ENCODE measurements at regions not wholly inside any gene's neighbourhood (a gene's known extent, or its start where the extent isn't known, plus 50 kb on each side); places are given as distances from the start of the nearest gene placed in this dataset.

DNA sequence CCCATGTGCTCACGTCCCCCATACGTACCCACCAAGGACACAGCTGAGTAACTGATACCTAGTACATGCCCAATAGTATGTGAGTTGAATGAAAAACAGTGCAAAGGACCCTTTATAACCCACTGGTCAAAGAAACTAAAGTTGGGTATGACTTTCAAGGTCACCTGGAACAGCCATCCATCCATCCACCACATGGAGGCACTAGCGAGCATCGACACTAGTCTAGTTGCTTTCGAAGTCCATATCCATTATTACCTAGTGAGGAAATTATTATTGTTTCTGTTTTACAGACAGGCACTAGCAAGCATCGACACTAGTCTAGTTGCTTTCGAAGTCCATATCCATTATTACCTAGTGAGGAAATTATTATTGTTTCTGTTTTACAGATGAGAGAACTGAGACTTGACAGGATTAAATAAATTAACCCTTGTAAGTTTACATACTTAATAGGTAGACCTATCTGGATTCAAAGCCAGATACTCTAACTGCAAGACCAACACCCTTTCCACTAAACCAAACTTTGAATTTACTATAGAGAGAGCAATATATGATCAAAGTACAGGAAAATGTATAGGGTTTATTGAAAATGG is 233.7 kb downstream of the METTL4 start:
- POLR2A ChIA-PET (ENCODE audit: partially characterized antibody), result no interaction called here
- CTCF ChIA-PET (ENCODE audit: partially characterized antibody), result interaction anchor here (0.6 to 3.9 kb wide), 5 partner anchors 176 to 216 kb away, joined by 3 to 33 read pairs (median 5); no protein-coding TSS in a partner anchor

GRCh38 chr18:2338601-2339000 is 232.7 kb downstream of the METTL4 start:
- no peak overlapping the region for H3K27ac ChIP-seq (ENCODE audit: low read depth, low read length)
- intact Hi-C loops (cut with micrococcal nuclease), result loop anchor here (5.0 kb wide), 1 partner anchor 909 kb away; the partner anchor contains the start of gene MYL12A
- Mint-ChIP-seq H3K36me3 (no peaks in the 10 kb centered on the region), H3K4me1 (no peaks in the 10 kb centered on the region), H3K4me3 (no peak overlapping the region), H3K27me3 (peaks cover 11 to 25% of the 10 kb centered on the region in 2 donors), H3K27ac (no peak overlapping the region), H3K9me3 (no peaks in the 10 kb centered on the region)
- H3K4me3 ChIP-seq (ENCODE audit: low read length in 2 of 2), result no peak overlapping the region
- ChIA-PET CTCF (ENCODE audit: partially characterized antibody) (interaction anchor here (3.9 kb wide), 1 partner anchor 204 kb away, joined by 33 read pairs; no protein-coding TSS in a partner anchor), POLR2A (ENCODE audit: partially characterized antibody) (no interaction called here)
- H3K36me3 ChIP-seq (ENCODE audit: insufficient read depth, low read length), result no peaks in the 10 kb centered on the region
- DNase-seq, result no peak
- no peaks in the 10 kb centered on the region for H3K9me3 ChIP-seq (ENCODE audit: control insufficient read depth in 1 of 2, low read length in 2 of 2)
- H3K27me3 ChIP-seq (ENCODE audit: insufficient read depth, low read length), result no peaks in the 10 kb centered on the region
- H3K4me1 ChIP-seq (ENCODE audit: insufficient read depth, low read length), result no peaks in the 10 kb centered on the region

More for the DNA sequence above, 233.7 kb downstream of the METTL4 start:
- intact Hi-C loops (cut with micrococcal nuclease), result loop anchor here (1.0 to 5.0 kb wide), 3 partner anchors 205 to 910 kb away; partner anchors contain the start of gene MYL12A
- Mint-ChIP-seq H3K4me3 (no peak overlapping the region), H3K4me1 (no peaks in the 10 kb centered on the region), H3K9me3 (no peaks in the 10 kb centered on the region), H3K27ac (no peak overlapping the region), H3K27me3 (peaks cover 11 to 26% of the 10 kb centered on the region in 2 donors), H3K36me3 (no peaks in the 10 kb centered on the region)
- no peaks in the 10 kb centered on the region for H3K9me3 ChIP-seq (ENCODE audit: control insufficient read depth in 1 of 2, low read length in 2 of 2)
- no peaks in the 10 kb centered on the region for H3K27me3 ChIP-seq (ENCODE audit: insufficient read depth, low read length)
- DNase-seq, result peak; percentile 18 to 46 (median 36)
- no peaks in the 10 kb centered on the region for H3K36me3 ChIP-seq (ENCODE audit: insufficient read depth, low read length)
- no peak overlapping the region for H3K4me3 ChIP-seq (ENCODE audit: low read length in 2 of 2)
- H3K27ac ChIP-seq (ENCODE audit: low read depth, low read length), result no peak overlapping the region
- no peaks in the 10 kb centered on the region for H3K4me1 ChIP-seq (ENCODE audit: insufficient read depth, low read length)

GRCh38 chr18:2340335-2340734 is 231.0 kb downstream of the METTL4 start:
- H3K9me3 ChIP-seq (ENCODE audit: control insufficient read depth in 1 of 2, low read length in 2 of 2), result no peaks in the 10 kb centered on the region
- Mint-ChIP-seq H3K9me3 (peaks cover 0 to 3% (median 0%) of the 10 kb centered on the region in 8 donors), H3K36me3 (no peaks in the 10 kb centered on the region), H3K4me3 (no peak overlapping the region), H3K27me3 (peaks cover 11 to 25% of the 10 kb centered on the region in 2 donors), H3K27ac (no peak overlapping the region), H3K4me1 (no peaks in the 10 kb centered on the region)
- H3K4me1 ChIP-seq (ENCODE audit: insufficient read depth, low read length), result no peaks in the 10 kb centered on the region
- ChIA-PET CTCF (ENCODE audit: partially characterized antibody) (interaction anchor here (2.1 to 3.9 kb wide), 2 partner anchors 9 to 202 kb away, joined by 7 to 33 read pairs; no protein-coding TSS in a partner anchor), POLR2A (ENCODE audit: partially characterized antibody) (no interaction called here)
- no peak overlapping the region for H3K4me3 ChIP-seq (ENCODE audit: low read length in 2 of 2)
- intact Hi-C loops (cut with micrococcal nuclease), result no loop called here
- no peak for DNase-seq
- H3K27ac ChIP-seq (ENCODE audit: low read depth, low read length), result no peak overlapping the region
- H3K27me3 ChIP-seq (ENCODE audit: insufficient read depth, low read length), result no peaks in the 10 kb centered on the region
- no peaks in the 10 kb centered on the region for H3K36me3 ChIP-seq (ENCODE audit: insufficient read depth, low read length)

- H3K27me3 ChIP-seq (ENCODE audit: insufficient read depth, low read length), result no peaks in the 10 kb centered on the region
- H3K27ac ChIP-seq (ENCODE audit: low read depth, low read length), result no peak overlapping the region
- ChIA-PET POLR2A (ENCODE audit: partially characterized antibody) (no interaction called here), CTCF (ENCODE audit: partially characterized antibody) (interaction anchor here (1.0 kb wide), 1 partner anchor 194 kb away, joined by 4 read pairs; no protein-coding TSS in a partner anchor)
- Mint-ChIP-seq H3K4me3 (no peak overlapping the region), H3K9me3 (peaks cover 0 to 3% (median 0%) of the 10 kb centered on the region in 8 donors), H3K36me3 (no peaks in the 10 kb centered on the region), H3K27ac (no peak overlapping the region), H3K27me3 (peaks cover 2 to 6% of the 10 kb centered on the region in 2 donors), H3K4me1 (no peaks in the 10 kb centered on the region)
- no peak for DNase-seq
- intact Hi-C loops (cut with micrococcal nuclease), result no loop called here
- no peak overlapping the region for H3K4me3 ChIP-seq (ENCODE audit: low read length in 2 of 2)
- no peaks in the 10 kb centered on the region for H3K9me3 ChIP-seq (ENCODE audit: control insufficient read depth in 1 of 2, low read length in 2 of 2)
- H3K36me3 ChIP-seq (ENCODE audit: insufficient read depth, low read length), result no peaks in the 10 kb centered on the region
- no peaks in the 10 kb centered on the region for H3K4me1 ChIP-seq (ENCODE audit: insufficient read depth, low read length)
Measured at GRCh38 chr18:2348003-2348402, 223.3 kb downstream of the METTL4 start.

GRCh38 chr18:2351126-2351850 is 220.0 kb downstream of the METTL4 start:
- Mint-ChIP-seq H3K27me3 (peaks cover 4 to 6% of the 10 kb centered on the region in 2 donors), H3K4me1 (no peaks in the 10 kb centered on the region), H3K36me3 (no peaks in the 10 kb centered on the region), H3K27ac (no peak overlapping the region), H3K9me3 (peaks cover 0 to 2% (median 0%) of the 10 kb centered on the region in 8 donors), H3K4me3 (no peak overlapping the region)
- POLR2A ChIA-PET (ENCODE audit: partially characterized antibody), result no interaction called here
- no peak overlapping the region for H3K4me3 ChIP-seq (ENCODE audit: low read length in 2 of 2)
- intact Hi-C loops (cut with micrococcal nuclease), result no loop called here
- H3K36me3 ChIP-seq (ENCODE audit: insufficient read depth, low read length), result no peaks in the 10 kb centered on the region
- no peaks in the 10 kb centered on the region for H3K4me1 ChIP-seq (ENCODE audit: insufficient read depth, low read length)
- no peaks in the 10 kb centered on the region for H3K27me3 ChIP-seq (ENCODE audit: insufficient read depth, low read length)
- no peaks in the 10 kb centered on the region for H3K9me3 ChIP-seq (ENCODE audit: control insufficient read depth in 1 of 2, low read length in 2 of 2)
- no peak for DNase-seq
- CTCF ChIA-PET (ENCODE audit: partially characterized antibody), result no interaction called here
- no peak overlapping the region for H3K27ac ChIP-seq (ENCODE audit: low read depth, low read length)

DNA sequence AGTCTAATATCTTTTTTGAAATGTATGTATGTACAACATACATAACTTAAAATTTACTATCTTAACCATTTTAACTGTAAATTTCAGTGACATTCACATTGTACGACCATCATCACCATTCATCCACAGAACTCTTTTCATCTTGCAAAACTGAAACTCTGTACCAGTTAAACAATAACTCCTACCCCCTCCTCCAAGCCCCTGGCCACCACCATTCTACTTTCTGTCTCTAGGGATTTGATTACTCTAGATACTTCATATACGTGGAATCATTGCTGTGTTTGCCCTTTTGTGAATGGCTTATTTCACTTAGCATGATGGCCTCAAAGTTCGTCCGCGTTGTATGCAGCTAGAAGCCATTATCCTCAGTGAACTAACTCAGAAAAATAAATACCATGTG is 217.0 kb downstream of the METTL4 start:
- ChIA-PET POLR2A (ENCODE audit: partially characterized antibody) (no interaction called here), CTCF (ENCODE audit: partially characterized antibody) (no interaction called here)
- H3K27me3 Mint-ChIP-seq, result peaks cover 4 to 15% of the 10 kb centered on the region in 2 donors
- no peak for DNase-seq
- H3K4me3 Mint-ChIP-seq, result no peak overlapping the region
- H3K36me3 Mint-ChIP-seq, result no peaks in the 10 kb centered on the region
- intact Hi-C loops (cut with micrococcal nuclease), result no loop called here
- Histone ChIP-seq H3K36me3 (ENCODE audit: insufficient read depth, low read length) (no peaks in the 10 kb centered on the region), H3K27me3 (ENCODE audit: insufficient read depth, low read length) (no peaks in the 10 kb centered on the region), H3K27ac (ENCODE audit: low read depth, low read length) (no peak overlapping the region), H3K4me1 (ENCODE audit: insufficient read depth, low read length) (no peaks in the 10 kb centered on the region), H3K4me3 (ENCODE audit: low read length in 2 of 2) (no peak overlapping the region), H3K9me3 (ENCODE audit: control insufficient read depth in 1 of 2, low read length in 2 of 2) (no peaks in the 10 kb centered on the region)
- no peak overlapping the region for H3K27ac Mint-ChIP-seq
- no peaks in the 10 kb centered on the region for H3K4me1 Mint-ChIP-seq
- peaks cover 0 to 2% (median 0%) of the 10 kb centered on the region in 8 donors for H3K9me3 Mint-ChIP-seq

DNA sequence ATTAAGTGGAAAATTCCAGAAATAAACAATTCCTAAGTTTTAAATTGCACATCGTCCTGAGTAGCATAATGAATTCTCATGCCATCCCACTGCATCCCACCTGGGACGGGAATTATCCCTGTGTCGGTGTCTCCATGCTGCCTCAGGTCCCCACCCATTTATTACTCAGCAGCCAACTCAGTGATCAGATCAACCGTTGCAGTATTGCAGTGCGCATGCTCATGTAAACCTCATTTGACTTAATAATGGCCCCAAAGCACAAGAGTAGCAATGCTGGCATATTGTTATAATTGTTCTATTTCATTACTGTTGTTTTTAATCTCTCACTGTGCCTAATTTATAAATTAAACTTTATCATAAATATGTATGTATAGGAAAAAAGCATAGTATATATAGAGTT is 214.4 kb downstream of the METTL4 start:
- Mint-ChIP-seq H3K4me1 (no peaks in the 10 kb centered on the region), H3K36me3 (no peaks in the 10 kb centered on the region), H3K4me3 (no peak overlapping the region), H3K27ac (peak overlapping the region in 1 of 7 donors; percentile 72), H3K9me3 (peaks cover 0 to 2% (median 0%) of the 10 kb centered on the region in 8 donors), H3K27me3 (peaks cover 2 to 9% of the 10 kb centered on the region in 2 donors)
- Histone ChIP-seq H3K4me1 (ENCODE audit: insufficient read depth, low read length) (no peaks in the 10 kb centered on the region), H3K27ac (ENCODE audit: low read depth, low read length) (no peak overlapping the region), H3K4me3 (ENCODE audit: low read length in 2 of 2) (no peak overlapping the region), H3K9me3 (ENCODE audit: control insufficient read depth in 1 of 2, low read length in 2 of 2) (no peaks in the 10 kb centered on the region), H3K36me3 (ENCODE audit: insufficient read depth, low read length) (no peaks in the 10 kb centered on the region), H3K27me3 (ENCODE audit: insufficient read depth, low read length) (no peaks in the 10 kb centered on the region)
- CTCF ChIA-PET (ENCODE audit: partially characterized antibody), result no interaction called here
- DNase-seq, result no peak
- intact Hi-C loops (cut with micrococcal nuclease), result no loop called here
- POLR2A ChIA-PET (ENCODE audit: partially characterized antibody), result no interaction called here
